GM19324 (cell line): ENCODE measurements at regions not wholly inside any gene's neighbourhood (a gene's known extent, or its start where the extent isn't known, plus 50 kb on each side); places are given as distances from the start of the nearest gene placed in this dataset.
"Not testable (repeated sequence)": the region's sequence is repeated elsewhere in the genome, so short reads cannot be mapped to it uniquely, and the experiment has no call there.

Experiments
- ATAC-seq: cut with Tn5 transposase; IDR thresholded peaks from one replicate; pipeline ENCODE4 v1.9.1; 2021; ENCODE audit warnings: mild to moderate bottlenecking, moderate library complexity; ENCODE audit not compliant: unreplicated experiment, low FRiP score

GRCh38 chr3:110430146-110430545 is 641.5 kb upstream of the NECTIN3 start:
- no peak for ATAC-seq

GRCh38 chr3:110436209-110436608 is 635.4 kb upstream of the NECTIN3 start:
- no peak for ATAC-seq

GRCh38 chr3:110440066-110440653 is 631.5 kb upstream of the NECTIN3 start:
- not testable (repeated sequence) for ATAC-seq

GRCh38 chr3:110454066-110454465 is 617.5 kb upstream of the NECTIN3 start:
- no peak for ATAC-seq

GRCh38 chr3:110456001-110456400 is 615.6 kb upstream of the NECTIN3 start:
- no peak for ATAC-seq

- ATAC-seq: no peak
Measured at GRCh38 chr3:110456438-110457138, 615.0 kb upstream of the NECTIN3 start.

GRCh38 chr3:110457508-110457907 is 614.1 kb upstream of the NECTIN3 start:
- ATAC-seq: no peak

- no peak for ATAC-seq
Measured at GRCh38 chr3:110459021-110459420, 612.6 kb upstream of the NECTIN3 start.

- no peak for ATAC-seq
Measured at GRCh38 chr3:110470310-110470709, 601.3 kb upstream of the NECTIN3 start.

- ATAC-seq: no peak
Measured at GRCh38 chr3:110473405-110473804, 598.2 kb upstream of the NECTIN3 start.

GRCh38 chr3:110474397-110474796 is 597.2 kb upstream of the NECTIN3 start:
- no peak for ATAC-seq

- ATAC-seq: no peak
Measured at GRCh38 chr3:110478377-110479054, 593.1 kb upstream of the NECTIN3 start.

GRCh38 chr3:110479731-110480130 is 591.9 kb upstream of the NECTIN3 start:
- no peak for ATAC-seq

GRCh38 chr3:110485389-110485788 is 586.2 kb upstream of the NECTIN3 start:
- no peak for ATAC-seq

GRCh38 chr3:110487840-110488239 is 583.8 kb upstream of the NECTIN3 start:
- no peak for ATAC-seq

GRCh38 chr3:110491413-110491812 is 580.2 kb upstream of the NECTIN3 start:
- ATAC-seq: no peak

GRCh38 chr3:110492876-110493275 is 578.7 kb upstream of the NECTIN3 start:
- ATAC-seq: no peak

- ATAC-seq: no peak
Measured at GRCh38 chr3:110493438-110494092, 578.1 kb upstream of the NECTIN3 start.

- ATAC-seq: no peak
Measured at GRCh38 chr3:110494093-110494490, 577.5 kb upstream of the NECTIN3 start.

- no peak for ATAC-seq
Measured at GRCh38 chr3:110494728-110495127, 576.9 kb upstream of the NECTIN3 start.

- no peak for ATAC-seq
Measured at GRCh38 chr3:110495201-110495927, 576.3 kb upstream of the NECTIN3 start.
